Spleen (tissue), 11 donors: ENCODE measurements at regions not wholly inside any gene's neighbourhood (a gene's known extent, or its start where the extent isn't known, plus 50 kb on each side); places are given as distances from the start of the nearest gene placed in this dataset.

Experiments used
- DNase-seq: peaks from one replicate; pipeline ENCODE4 v3.0.0-alpha.2; 2020
- H3K27ac ChIP-seq, 8 donors: fragments of 200-600 bp; sonication (generic) in 7 of 8; 1 replicate in 4 of 8; 2 replicates in 4 of 8; pipeline versions ENCODE4 v1.5.0 to v1.8.0; 2016 to 2021; ENCODE audit warnings: inconsistent platforms in 4 of 8, mild to moderate bottlenecking in 4 of 8, moderate library complexity in 1 of 8
- H3K27me3 ChIP-seq, 7 donors: fragments of 200-600 bp; sonication (generic) in 6 of 7; replicated peaks in 1 of 7; 1 replicate in 4 of 7; 2 replicates in 3 of 7; pipeline versions ENCODE4 v1.5.0 to v1.8.0; 2016 to 2021; ENCODE audit warnings: inconsistent platforms in 3 of 7, mild to moderate bottlenecking in 1 of 7
- H3K36me3 ChIP-seq, 6 donors: fragments of 200-600 bp; sonication (generic) in 5 of 6; 1 replicate in 4 of 6; 2 replicates in 2 of 6; pipeline versions ENCODE4 v1.5.0 to v1.8.0; 2016 to 2021; ENCODE audit warnings: inconsistent platforms in 2 of 6
- H3K4me1 ChIP-seq, 6 donors: fragments of 200-600 bp; sonication (generic) in 5 of 6; 1 replicate in 3 of 6; 2 replicates in 3 of 6; pipeline versions ENCODE4 v1.5.0 to v1.8.0; 2016 to 2021; ENCODE audit warnings: inconsistent platforms in 3 of 6
- H3K4me3 ChIP-seq, 8 donors: fragments of 200-600 bp; sonication (generic) in 7 of 8; 1 replicate in 4 of 8; 2 replicates in 4 of 8; pipeline versions ENCODE4 v1.5.0 to v1.8.0; 2016 to 2021; ENCODE audit warnings: inconsistent platforms in 4 of 8, mild to moderate bottlenecking in 4 of 8, moderate library complexity in 2 of 8
- H3K9me3 ChIP-seq, 8 donors: fragments of 200-600 bp; sonication (generic) in 7 of 8; 1 replicate in 4 of 8; 2 replicates in 4 of 8; pipeline versions ENCODE4 v1.5.0 to v1.8.0; 2016 to 2021; ENCODE audit warnings: inconsistent platforms in 4 of 8
- CTCF ChIP-seq, 11 experiments: fragments of 200-600 bp in 7 of 11; fragments of 450-650 bp in 4 of 11; sonication (generic) in 4 of 11; IDR thresholded peaks in 8 of 11; conservative IDR thresholded peaks in 3 of 11; 1 replicate in 7 of 11; 2 replicates in 4 of 11; pipeline versions ENCODE4 v1.4.0 to v1.8.0; 2016 to 2021; ENCODE audit warnings: antibody characterized with exemption in 11 of 11, inconsistent platforms in 4 of 11, mild to moderate bottlenecking in 1 of 11
- POLR2A ChIP-seq, 3 donors: fragments of 450-650 bp; IDR thresholded peaks; one replicate each; pipeline ENCODE4 v1.5.1; 2017; ENCODE audit warnings: antibody characterized with exemption in 3 of 3, mild to moderate bottlenecking in 1 of 3
- POLR2AphosphoS5 ChIP-seq, 3 donors: sonication (generic); formaldehyde crosslinking; IDR thresholded peaks; one replicate each; pipeline ENCODE4 v1.5.1; 2017; ENCODE audit warnings: antibody characterized with exemption in 3 of 3
- WGBS, 5 donors: extraction: QIAGEN DNeasy Blood & Tissue Kit in 3 of 5; methylation state at CpG; one replicate each; pipeline versions ENCODE4 v1.1.5 to v1.1.7; 2013 to 2018; 5-methylcytosine and 5-hydroxymethylcytosine counted together
- intact Hi-C: fragments of 100-400 bp; cut with DNase I; formaldehyde crosslinking; loops from one replicate; pipeline ENCODE4 v1.15.0; 2023; ENCODE audit warnings: low total_unique reads
- donor health status: healthy with polysubstance abuse.
- donor health status: DM: no; HTN: no; CAD: no; lungs with moderate emphysema.
- donor health status: DM: no; HTN: no; CAD: no.
- donor health status: Bipolar disorder and iron deficiency.
- donor health status: healthy.
- donor health status: DM: no; HTN: no; CAD: no.
- donor health status: DM: yes; HTN: yes; CAD: no.

DNA sequence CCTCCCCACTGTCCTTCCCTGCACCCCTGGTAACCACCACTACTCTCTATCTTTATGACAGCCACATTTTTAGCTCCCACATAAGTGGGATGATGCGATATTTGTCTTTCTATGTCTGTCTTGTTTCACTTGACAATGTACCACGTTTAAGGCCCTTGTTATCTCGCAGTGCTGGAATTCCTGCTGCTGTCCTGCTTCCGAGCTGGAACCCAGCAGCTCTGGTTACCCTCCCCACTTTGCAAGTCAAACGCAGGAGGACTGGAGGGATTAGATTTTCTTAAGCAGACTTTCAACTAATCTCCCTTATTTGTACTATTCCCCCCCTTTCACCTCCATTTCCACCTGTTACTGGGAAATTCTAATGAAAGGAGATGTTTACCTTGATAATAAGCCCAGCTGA is 59.1 kb upstream of the PDX1 start:
- Histone ChIP-seq H3K4me3 (no peak overlapping the region), H3K36me3 (no peaks in the 10 kb centered on the region), H3K4me1 (no peaks in the 10 kb centered on the region), H3K27me3 (peaks cover 0 to 95% (median 14%) of the 10 kb centered on the region in 7 donors), H3K9me3 (no peaks in the 10 kb centered on the region), H3K27ac (no peak overlapping the region)
- intact Hi-C loops: no loop called here
- no peak for TF ChIP-seq CTCF (IDR thresholded peaks at IDR 0.05 in 8 of 11, conservative IDR thresholded peaks at IDR 0.05 in 3 of 11)
- no peak for TF ChIP-seq POLR2AphosphoS5 (IDR thresholded peaks at IDR 0.05)
- TF ChIP-seq POLR2A (IDR thresholded peaks at IDR 0.05): no peak
- no peak for DNase-seq
- WGBS, 5 donors: 19 to 29% (median 26%) methylated on average over 5 of the region's 5 CpGs

GRCh38 chr13:27861165-27861564 is 58.6 kb upstream of the PDX1 start:
- WGBS, 5 donors: 44 to 55% (median 52%) methylated on average over 5 of the region's 5 CpGs
- TF ChIP-seq CTCF (IDR thresholded peaks at IDR 0.05 in 8 of 11, conservative IDR thresholded peaks at IDR 0.05 in 3 of 11) (no peak), POLR2A (IDR thresholded peaks at IDR 0.05) (no peak)
- H3K27me3 ChIP-seq: peaks cover 0 to 93% (median 14%) of the 10 kb centered on the region in 7 donors
- intact Hi-C loops: no loop called here
- H3K9me3 ChIP-seq: no peaks in the 10 kb centered on the region
- H3K36me3 ChIP-seq: no peaks in the 10 kb centered on the region
- no peak overlapping the region for H3K4me3 ChIP-seq
- DNase-seq: no peak
- no peak overlapping the region for H3K27ac ChIP-seq
- no peaks in the 10 kb centered on the region for H3K4me1 ChIP-seq

DNA sequence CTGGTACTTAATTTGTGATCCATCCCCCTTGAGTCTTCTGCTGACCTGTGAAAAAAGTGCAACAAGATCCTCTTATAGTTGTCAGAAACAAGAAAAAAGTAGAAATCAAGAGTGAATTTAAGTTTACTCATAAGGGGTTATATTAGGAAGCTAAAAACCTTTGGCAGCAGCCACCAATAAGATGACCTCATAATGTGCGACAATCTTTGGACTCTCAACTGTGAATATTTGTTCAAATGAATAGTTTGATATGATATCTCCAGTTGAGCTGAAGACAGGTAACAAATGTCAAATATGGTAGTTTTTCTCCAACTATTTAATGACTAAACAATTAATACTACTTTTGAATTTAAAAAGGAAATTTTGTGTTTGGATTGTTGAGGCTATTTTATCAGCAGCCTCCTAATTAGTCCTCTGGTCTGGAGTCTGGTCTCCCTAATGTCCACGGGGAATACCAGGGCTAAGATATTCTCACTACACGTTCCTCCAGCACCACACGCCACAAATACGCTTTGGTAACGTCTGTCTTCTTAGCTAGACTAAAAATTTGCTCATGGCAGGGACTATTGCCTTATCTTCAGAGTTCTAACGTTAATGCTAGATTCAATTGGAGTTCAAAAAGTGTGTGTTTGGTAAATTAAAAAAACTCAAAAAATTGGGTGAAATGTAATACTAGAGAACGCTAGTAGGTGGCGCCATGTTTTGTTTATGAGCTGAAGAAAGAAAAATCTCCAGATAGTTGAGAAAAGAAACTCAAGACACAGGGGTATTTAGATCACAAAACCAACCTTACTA is 51.0 kb upstream of the PDX1 start:
- no peaks in the 10 kb centered on the region for H3K9me3 ChIP-seq
- peaks cover 0 to 79% (median 6%) of the 10 kb centered on the region in 7 donors for H3K27me3 ChIP-seq
- TF ChIP-seq POLR2A (IDR thresholded peaks at IDR 0.05) (no peak), CTCF (IDR thresholded peaks at IDR 0.05 in 8 of 11, conservative IDR thresholded peaks at IDR 0.05 in 3 of 11) (peak in 7 of 11 experiments; percentile 28 to 44 (median 41)), POLR2AphosphoS5 (IDR thresholded peaks at IDR 0.05) (no peak)
- no peak overlapping the region for H3K27ac ChIP-seq
- intact Hi-C loops: loop anchor here (5.0 kb wide), 1 partner anchor 88 kb away; no protein-coding TSS in a partner anchor
- H3K4me1 ChIP-seq: no peaks in the 10 kb centered on the region
- no peak for DNase-seq
- 31 to 35% (median 32%) methylated on average over 9 of the region's 9 CpGs for WGBS, 5 donors
- no peak overlapping the region for H3K4me3 ChIP-seq
- H3K36me3 ChIP-seq: no peaks in the 10 kb centered on the region

DNA sequence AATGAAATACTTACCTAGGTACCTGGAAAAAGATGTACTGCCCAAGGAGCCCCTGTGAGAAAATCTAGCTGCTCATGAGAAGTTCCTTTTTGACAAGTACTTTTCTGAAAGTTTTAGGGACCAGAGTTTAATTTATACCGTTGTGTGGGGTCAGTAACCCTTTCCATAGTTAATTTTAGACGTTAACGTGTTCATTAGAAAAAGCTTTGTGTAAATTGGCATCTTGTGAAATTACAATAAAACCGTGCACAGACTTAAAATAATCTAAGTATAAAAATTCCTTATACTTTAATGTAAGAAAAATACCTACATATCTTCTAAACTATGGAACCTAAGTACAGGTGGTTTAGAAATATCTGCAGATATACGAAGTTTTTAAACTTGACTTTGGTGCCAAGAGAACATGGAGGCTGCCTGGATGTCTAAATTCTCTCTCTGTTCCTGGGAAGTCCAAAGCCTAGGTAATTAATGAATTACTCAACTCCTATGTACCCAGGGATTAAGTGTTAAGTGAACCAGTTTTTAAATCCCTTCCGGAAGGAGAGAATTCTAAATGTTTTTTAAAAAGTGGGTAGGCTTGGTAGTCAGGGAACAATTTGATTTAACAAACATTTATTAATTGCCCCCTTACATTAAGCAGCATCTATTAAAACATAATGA is 50.2 kb upstream of the PDX1 start:
- peaks cover 0 to 78% (median 6%) of the 10 kb centered on the region in 7 donors for H3K27me3 ChIP-seq
- no peak for DNase-seq
- no peak for TF ChIP-seq POLR2A (IDR thresholded peaks at IDR 0.05)
- no peak for TF ChIP-seq CTCF (IDR thresholded peaks at IDR 0.05 in 8 of 11, conservative IDR thresholded peaks at IDR 0.05 in 3 of 11)
- no peak for TF ChIP-seq POLR2AphosphoS5 (IDR thresholded peaks at IDR 0.05)
- H3K4me1 ChIP-seq: no peaks in the 10 kb centered on the region
- no peaks in the 10 kb centered on the region for H3K36me3 ChIP-seq
- H3K4me3 ChIP-seq: no peak overlapping the region
- no peak overlapping the region for H3K27ac ChIP-seq
- intact Hi-C loops: loop anchor here (5.0 kb wide), 1 partner anchor 88 kb away; no protein-coding TSS in a partner anchor
- 56 to 67% (median 59%) methylated on average over 6 of the region's 6 CpGs for WGBS, 5 donors
- no peaks in the 10 kb centered on the region for H3K9me3 ChIP-seq
